ENCODE measurements at regions not wholly inside any gene's neighbourhood (a gene's known extent, or its start where the extent isn't known, plus 50 kb on each side); places are given as distances from the start of the nearest gene placed in this dataset.

- FAIRE-seq (no peak), DNase-seq (ENCODE audit: low read depth) (no peak)
- no peaks in the 10 kb centered on the region for H3K27me3 ChIP-seq (ENCODE audit: insufficient read depth, low read length)
- H4K20me1 ChIP-seq (ENCODE audit: insufficient read depth, low read length) = no peaks in the 10 kb centered on the region
- Mint-ChIP-seq H3K4me3 (ENCODE audit: unreplicated experiment) (no peak overlapping the region), H3K9me3 (ENCODE audit: unreplicated experiment) (no peaks in the 10 kb centered on the region), H3K27me3 (ENCODE audit: low read depth, unreplicated experiment) (peaks cover 35% of the 10 kb centered on the region), H3K36me3 (ENCODE audit: low read depth, unreplicated experiment) (no peaks in the 10 kb centered on the region), H3K27ac (ENCODE audit: unreplicated experiment) (no peak overlapping the region), H3K4me1 (ENCODE audit: low read depth, unreplicated experiment) (no peaks in the 10 kb centered on the region)
- no peak overlapping the region for H3K4me3 ChIP-seq (ENCODE audit: insufficient read depth, low read depth, low read length)
- no peaks in the 10 kb centered on the region for H3K4me1 ChIP-seq (ENCODE audit: insufficient read depth, low read length)
- H3K9me3 ChIP-seq (ENCODE audit: insufficient read depth, low read depth, low read length) = no peaks in the 10 kb centered on the region
- no peak overlapping the region for H2AFZ ChIP-seq (ENCODE audit: low read depth, low read length)
- no peaks in the 10 kb centered on the region for H3K79me2 ChIP-seq (ENCODE audit: insufficient read depth, low read length)
- no peak overlapping the region for H3K4me2 ChIP-seq (ENCODE audit: low read length)
- no peak overlapping the region for H3K9ac ChIP-seq (ENCODE audit: low read length)
- no peak overlapping the region for H3K27ac ChIP-seq (ENCODE audit: low read depth, low read length)
- H3K36me3 ChIP-seq (ENCODE audit: insufficient read depth, low read length) = no peaks in the 10 kb centered on the region
- TF ChIP-seq, protein P1, sequence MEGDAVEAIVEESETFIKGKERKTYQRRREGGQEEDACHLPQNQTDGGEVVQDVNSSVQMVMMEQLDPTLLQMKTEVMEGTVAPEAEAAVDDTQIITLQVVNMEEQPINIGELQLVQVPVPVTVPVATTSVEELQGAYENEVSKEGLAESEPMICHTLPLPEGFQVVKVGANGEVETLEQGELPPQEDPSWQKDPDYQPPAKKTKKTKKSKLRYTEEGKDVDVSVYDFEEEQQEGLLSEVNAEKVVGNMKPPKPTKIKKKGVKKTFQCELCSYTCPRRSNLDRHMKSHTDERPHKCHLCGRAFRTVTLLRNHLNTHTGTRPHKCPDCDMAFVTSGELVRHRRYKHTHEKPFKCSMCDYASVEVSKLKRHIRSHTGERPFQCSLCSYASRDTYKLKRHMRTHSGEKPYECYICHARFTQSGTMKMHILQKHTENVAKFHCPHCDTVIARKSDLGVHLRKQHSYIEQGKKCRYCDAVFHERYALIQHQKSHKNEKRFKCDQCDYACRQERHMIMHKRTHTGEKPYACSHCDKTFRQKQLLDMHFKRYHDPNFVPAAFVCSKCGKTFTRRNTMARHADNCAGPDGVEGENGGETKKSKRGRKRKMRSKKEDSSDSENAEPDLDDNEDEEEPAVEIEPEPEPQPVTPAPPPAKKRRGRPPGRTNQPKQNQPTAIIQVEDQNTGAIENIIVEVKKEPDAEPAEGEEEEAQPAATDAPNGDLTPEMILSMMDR (IDR thresholded peaks at IDR 0.05; ENCODE audit: insufficient read depth, low read depth, low read length) = no peak
- TF ChIP-seq EZH2 (IDR thresholded peaks at IDR 0.05; ENCODE audit: insufficient read depth, low read length) = no peak
Measured at GRCh38 chr2:439556-440402, 151.9 kb upstream of the ALKAL2 start.

DNA sequence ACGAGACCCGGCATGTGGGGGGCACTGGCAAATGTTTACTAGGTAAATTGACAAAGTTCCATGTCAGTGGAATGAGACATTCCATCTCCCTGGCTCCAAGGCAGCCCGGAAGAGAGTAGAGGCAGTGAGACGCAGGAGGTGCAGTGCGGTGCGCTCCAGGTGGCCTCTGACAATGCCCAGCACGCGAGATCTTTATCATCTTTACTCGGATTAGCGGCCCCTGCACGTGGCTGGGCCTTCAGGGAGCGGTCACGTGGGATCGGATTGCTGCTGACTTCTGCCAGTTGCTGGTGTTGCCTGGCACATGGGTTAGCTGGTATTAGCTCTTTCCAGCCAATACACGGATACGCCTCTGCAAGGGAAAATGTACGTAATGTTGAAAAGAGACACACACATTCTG, 151.2 kb upstream of the ALKAL2 start:
- H3K27me3 Mint-ChIP-seq (ENCODE audit: low read depth, unreplicated experiment) = peaks cover 35% of the 10 kb centered on the region
- no peaks in the 10 kb centered on the region for H3K36me3 Mint-ChIP-seq (ENCODE audit: low read depth, unreplicated experiment)
- H3K4me1 Mint-ChIP-seq (ENCODE audit: low read depth, unreplicated experiment) = no peaks in the 10 kb centered on the region
- FAIRE-seq = no peak
- Histone ChIP-seq H3K79me2 (ENCODE audit: insufficient read depth, low read length) (no peaks in the 10 kb centered on the region), H2AFZ (ENCODE audit: low read depth, low read length) (no peak overlapping the region), H3K27ac (ENCODE audit: low read depth, low read length) (no peak overlapping the region), H3K4me2 (ENCODE audit: low read length) (no peak overlapping the region), H4K20me1 (ENCODE audit: insufficient read depth, low read length) (no peaks in the 10 kb centered on the region), H3K36me3 (ENCODE audit: insufficient read depth, low read length) (no peaks in the 10 kb centered on the region), H3K4me1 (ENCODE audit: insufficient read depth, low read length) (no peaks in the 10 kb centered on the region), H3K9me3 (ENCODE audit: insufficient read depth, low read depth, low read length) (no peaks in the 10 kb centered on the region), H3K27me3 (ENCODE audit: insufficient read depth, low read length) (no peaks in the 10 kb centered on the region), H3K4me3 (ENCODE audit: insufficient read depth, low read depth, low read length) (no peak overlapping the region), H3K9ac (ENCODE audit: low read length) (no peak overlapping the region)
- TF ChIP-seq EZH2 (IDR thresholded peaks at IDR 0.05; ENCODE audit: insufficient read depth, low read length) = no peak
- no peak for DNase-seq (ENCODE audit: low read depth)
- no peak overlapping the region for H3K4me3 Mint-ChIP-seq (ENCODE audit: unreplicated experiment)
- no peak overlapping the region for H3K27ac Mint-ChIP-seq (ENCODE audit: unreplicated experiment)
- no peaks in the 10 kb centered on the region for H3K9me3 Mint-ChIP-seq (ENCODE audit: unreplicated experiment)

- FAIRE-seq (no peak), DNase-seq (ENCODE audit: low read depth) (no peak)
- no peaks in the 10 kb centered on the region for H3K9me3 Mint-ChIP-seq (ENCODE audit: unreplicated experiment)
- no peak overlapping the region for H3K27ac Mint-ChIP-seq (ENCODE audit: unreplicated experiment)
- H3K4me1 Mint-ChIP-seq (ENCODE audit: low read depth, unreplicated experiment) = no peaks in the 10 kb centered on the region
- no peak overlapping the region for H3K4me2 ChIP-seq (ENCODE audit: low read length)
- H3K27ac ChIP-seq (ENCODE audit: low read depth, low read length) = no peak overlapping the region
- no peak overlapping the region for H3K9ac ChIP-seq (ENCODE audit: low read length)
- no peak for TF ChIP-seq EZH2 (IDR thresholded peaks at IDR 0.05; ENCODE audit: insufficient read depth, low read length)
- TF ChIP-seq, protein P1 (IDR thresholded peaks at IDR 0.05; ENCODE audit: insufficient read depth, low read depth, low read length) = no peak
- H3K9me3 ChIP-seq (ENCODE audit: insufficient read depth, low read depth, low read length) = no peaks in the 10 kb centered on the region
- H3K79me2 ChIP-seq (ENCODE audit: insufficient read depth, low read length) = no peaks in the 10 kb centered on the region
- no peak overlapping the region for H2AFZ ChIP-seq (ENCODE audit: low read depth, low read length)
- no peaks in the 10 kb centered on the region for H3K36me3 ChIP-seq (ENCODE audit: insufficient read depth, low read length)
- no peak overlapping the region for H3K4me3 Mint-ChIP-seq (ENCODE audit: unreplicated experiment)
- H3K27me3 Mint-ChIP-seq (ENCODE audit: low read depth, unreplicated experiment) = peaks cover 34% of the 10 kb centered on the region
- H3K4me3 ChIP-seq (ENCODE audit: insufficient read depth, low read depth, low read length) = no peak overlapping the region
- H3K4me1 ChIP-seq (ENCODE audit: insufficient read depth, low read length) = no peaks in the 10 kb centered on the region
- H3K36me3 Mint-ChIP-seq (ENCODE audit: low read depth, unreplicated experiment) = no peaks in the 10 kb centered on the region
- no peaks in the 10 kb centered on the region for H4K20me1 ChIP-seq (ENCODE audit: insufficient read depth, low read length)
- no peaks in the 10 kb centered on the region for H3K27me3 ChIP-seq (ENCODE audit: insufficient read depth, low read length)
Measured at GRCh38 chr2:437756-438393, 150.0 kb upstream of the ALKAL2 start.

All from astrocyte (in vitro differentiated cells and primary cell).